Embryonic facial prominence (tissue), 1 donor: ENCODE measurements at regions not wholly inside any gene's neighbourhood (a gene's known extent, or its start where the extent isn't known, plus 50 kb on each side); places are given as distances from the start of the nearest gene placed in this dataset.

ENCODE experiments used
- DNase-seq: peaks from one replicate; pipeline ENCODE4 v3.0.0-alpha.2; 2016; ENCODE audit errors: extremely low spot score

GRCh38 chr2:128473175-128474035 is 154.7 kb upstream of the HS6ST1 start:
- peak; percentile 64 for DNase-seq

GRCh38 chr2:128474036-128474955 is 155.6 kb upstream of the HS6ST1 start:
- DNase-seq = no peak

DNA sequence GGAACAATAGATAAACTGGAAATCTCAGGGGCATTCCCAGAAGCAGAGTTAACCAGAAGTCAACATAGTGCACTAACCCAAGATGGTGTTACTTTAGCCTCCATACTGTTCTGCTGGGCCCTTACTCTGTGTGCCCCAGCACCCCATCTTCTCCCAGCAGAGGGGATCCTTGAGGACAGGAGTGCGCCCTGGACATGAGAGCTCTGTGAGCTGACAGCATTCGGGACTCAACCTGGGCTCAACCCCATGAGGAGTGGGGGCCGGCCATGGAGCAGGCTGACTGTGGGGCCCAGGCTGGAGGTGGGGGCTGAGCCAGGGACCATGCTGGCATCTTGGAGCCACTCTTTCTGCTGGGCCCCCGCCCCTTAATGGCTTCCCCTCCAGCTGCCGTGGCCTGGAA is 156.3 kb upstream of the HS6ST1 start:
- DNase-seq = no peak

GRCh38 chr2:128475427-128476211 is 157.0 kb upstream of the HS6ST1 start:
- DNase-seq = no peak

DNA sequence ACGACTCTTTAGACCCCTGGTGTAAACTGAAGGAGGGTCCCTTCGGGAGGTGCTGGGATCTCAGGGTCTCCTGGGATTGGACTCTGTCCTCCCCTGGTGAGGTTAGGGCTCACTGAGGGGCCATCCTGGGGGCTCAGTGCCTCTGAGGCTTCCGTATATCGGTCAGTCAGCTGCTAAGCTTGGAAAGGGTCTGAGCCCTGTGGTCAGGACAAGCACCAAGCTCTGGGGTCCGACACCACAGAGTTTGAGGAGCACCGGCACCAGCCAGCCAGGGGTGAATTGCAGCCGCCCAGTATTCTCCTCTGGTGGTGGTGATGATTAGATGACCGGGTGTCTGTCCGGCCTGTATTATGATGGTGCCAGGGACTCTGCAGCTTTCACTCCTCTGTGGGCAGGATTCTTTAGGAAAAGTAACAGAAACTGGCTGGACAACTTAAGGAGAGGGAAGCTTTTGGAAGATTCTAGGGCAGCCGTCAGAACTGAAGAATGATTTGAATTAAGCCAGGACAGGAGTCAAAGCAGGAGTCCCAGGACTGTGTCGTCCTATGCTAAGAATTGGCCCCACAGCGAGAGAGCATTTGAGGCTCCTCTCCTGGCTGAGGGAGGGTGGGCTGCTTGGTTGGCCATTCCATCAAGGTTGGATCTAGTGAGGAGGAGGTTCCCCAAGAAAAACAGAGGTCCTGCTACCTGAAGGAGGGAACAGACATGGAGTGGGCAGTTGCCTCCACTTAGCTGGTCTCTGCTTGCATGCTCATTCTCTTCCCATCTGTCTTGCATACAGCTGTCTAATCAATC is 158.6 kb upstream of the HS6ST1 start:
- DNase-seq = no peak

- no peak for DNase-seq
These were observed 159.2 kb upstream of the HS6ST1 start for GRCh38 chr2:128477891-128478290.

- no peak for DNase-seq
These were observed 167.3 kb upstream of the HS6ST1 start for GRCh38 chr2:128485761-128486639.

GRCh38 chr2:128486640-128487375 is 168.1 kb upstream of the HS6ST1 start:
- DNase-seq = no peak

GRCh38 chr2:128487650-128488387 is 169.2 kb upstream of the HS6ST1 start:
- no peak for DNase-seq

GRCh38 chr2:128488434-128488833 is 169.8 kb upstream of the HS6ST1 start:
- DNase-seq = no peak

- DNase-seq = no peak
These were observed 171.0 kb upstream of the HS6ST1 start for GRCh38 chr2:128489526-128490273.

GRCh38 chr2:128490321-128490720 is 171.7 kb upstream of the HS6ST1 start:
- DNase-seq = no peak

DNA sequence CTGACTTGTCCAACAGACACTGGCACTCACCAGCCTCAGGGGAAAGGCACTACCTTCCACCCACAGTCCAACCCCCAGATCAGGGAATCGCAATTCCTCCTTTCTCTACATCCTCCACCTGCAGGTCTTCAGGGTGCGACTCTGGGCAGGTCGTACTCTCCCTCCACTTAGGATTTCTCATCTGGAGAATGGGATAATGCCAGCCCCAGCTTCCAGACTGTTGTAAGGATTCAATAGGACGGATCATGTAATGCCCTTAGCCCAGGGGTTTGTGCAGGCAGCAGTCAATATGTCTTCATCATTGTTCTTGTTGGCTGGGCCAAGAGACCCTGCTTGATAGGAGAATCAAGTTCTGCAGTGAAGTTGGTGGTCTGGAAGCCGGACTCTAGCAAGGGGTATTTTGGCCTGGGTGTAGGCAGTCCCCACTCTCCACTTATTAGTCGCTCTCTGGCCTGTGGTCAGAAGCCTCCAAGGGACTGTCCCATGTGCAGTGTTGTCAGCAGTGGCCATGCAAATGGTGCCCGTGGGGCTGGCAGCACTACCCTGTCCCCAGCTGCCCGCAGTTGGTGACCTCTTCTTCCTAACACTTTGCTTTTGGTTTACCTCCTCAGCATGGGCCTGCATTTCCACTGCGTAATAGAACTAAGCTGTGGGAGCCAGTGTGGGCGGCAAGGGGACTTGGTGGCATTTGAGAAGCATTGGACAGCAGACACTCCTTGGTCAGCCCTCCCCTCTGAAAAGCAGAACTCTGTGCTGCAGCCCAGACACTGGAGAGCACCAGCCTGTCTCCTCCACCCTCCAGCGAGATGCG is 172.4 kb upstream of the HS6ST1 start:
- no peak for DNase-seq

DNA sequence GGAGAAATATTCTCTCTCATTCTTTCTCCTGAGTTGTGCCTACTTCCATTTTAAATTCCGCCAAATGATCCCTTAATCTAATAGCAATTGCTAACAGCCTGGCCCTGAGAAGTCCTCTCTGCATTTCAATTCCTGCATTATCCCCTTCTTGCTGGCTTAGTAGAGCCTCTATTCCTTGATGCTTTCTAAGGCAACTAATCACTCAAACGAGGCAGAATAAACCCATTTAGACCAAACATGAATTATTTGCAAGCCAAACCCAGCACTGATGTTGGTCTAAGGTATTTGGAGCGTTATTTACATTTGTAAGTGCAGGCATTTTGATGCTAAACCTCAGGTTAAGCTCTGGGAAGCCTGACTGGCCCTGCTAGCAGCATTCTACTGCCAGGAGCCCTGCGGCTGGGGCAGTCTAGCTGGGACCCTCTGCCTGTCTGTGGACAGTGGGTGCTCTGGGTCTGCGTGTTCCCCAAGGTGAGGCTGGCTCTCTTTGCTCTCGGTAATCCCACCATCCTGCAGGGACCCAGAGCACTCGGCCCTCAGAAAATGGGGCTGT is 173.1 kb upstream of the HS6ST1 start:
- no peak for DNase-seq

DNA sequence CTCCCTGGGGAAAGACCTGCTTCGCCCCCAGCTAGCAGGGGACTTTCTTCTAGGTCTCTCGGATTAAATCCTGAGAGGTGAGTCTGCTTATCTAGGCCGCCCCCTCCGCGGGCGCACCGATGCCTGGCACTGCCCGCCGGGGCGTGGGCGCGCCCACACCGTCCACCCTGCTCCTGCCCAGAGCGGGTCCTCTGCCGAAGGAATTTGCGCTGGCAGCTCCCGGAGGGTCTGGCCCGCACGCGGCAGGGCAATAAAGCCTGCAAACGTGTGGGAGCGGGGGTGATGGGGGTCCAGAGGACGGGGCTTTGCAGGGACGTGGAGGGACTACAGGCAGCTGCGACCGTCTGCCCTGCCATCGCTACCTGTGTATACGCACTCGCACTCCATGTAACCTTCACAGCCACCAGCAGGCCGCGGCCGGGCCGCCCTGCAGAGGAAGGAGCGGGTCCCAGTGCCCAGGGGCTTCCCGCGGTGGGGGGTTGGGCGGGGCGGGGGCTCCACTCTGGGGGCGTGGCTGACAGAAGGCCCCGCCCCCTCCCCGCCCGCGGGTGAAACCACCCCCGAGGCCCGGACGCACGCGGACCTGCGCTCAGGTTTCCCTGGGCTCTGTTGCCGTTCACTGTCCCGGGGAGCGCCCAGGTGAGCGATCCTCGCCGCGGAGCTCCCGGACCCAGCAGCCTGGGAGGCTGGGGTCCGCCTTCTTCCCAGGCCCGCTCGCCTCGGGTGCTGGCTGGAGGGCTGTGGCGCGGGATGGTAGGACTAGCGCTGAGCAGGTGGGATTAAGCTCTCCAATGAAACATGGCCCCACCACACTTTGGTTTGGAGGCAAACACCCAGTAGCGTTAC is 174.5 kb upstream of the HS6ST1 start:
- DNase-seq = no peak

GRCh38 chr2:128493880-128494279 is 175.2 kb upstream of the HS6ST1 start:
- no peak for DNase-seq
